Vagina (tissue), 2 donors: ENCODE measurements at regions not wholly inside any gene's neighbourhood (a gene's known extent, or its start where the extent isn't known, plus 50 kb on each side); places are given as distances from the start of the nearest gene placed in this dataset.

Experiments used
- CTCF ChIP-seq, 3 experiments: fragments of 450-650 bp in 2 of 3; fragments of 200-600 bp in 1 of 3; sonication (generic) in 1 of 3; IDR thresholded peaks; one replicate each; pipeline ENCODE4 v1.5.1; 2017 to 2019; ENCODE audit warnings: antibody characterized with exemption in 3 of 3, mild to moderate bottlenecking in 2 of 3, moderate library complexity in 2 of 3
- POLR2AphosphoS5 ChIP-seq, 2 donors: sonication (generic); formaldehyde crosslinking; IDR thresholded peaks; one replicate each; pipeline ENCODE4 v1.9.0; 2017; ENCODE audit warnings: antibody characterized with exemption in 2 of 2, mild to moderate bottlenecking in 2 of 2, low read depth in 1 of 2; ENCODE audit not compliant: insufficient read depth in 1 of 2

GRCh38 chr1:39105061-39105840 lies 79.1 kb downstream of the NDUFS5 start:
- TF ChIP-seq CTCF (IDR thresholded peaks at IDR 0.05) = no peak
- TF ChIP-seq POLR2AphosphoS5 (IDR thresholded peaks at IDR 0.05; ENCODE audit: insufficient read depth in 1 of 2, low read depth in 1 of 2) = no peak
